ENCODE measurements at regions not wholly inside any gene's neighbourhood (a gene's known extent, or its start where the extent isn't known, plus 50 kb on each side); places are given as distances from the start of the nearest gene placed in this dataset.

- no peaks in the 10 kb centered on the region for H3K36me3 Mint-ChIP-seq (ENCODE audit: low read depth)
- TF ChIP-seq CTCF (IDR thresholded peaks at IDR 0.05), result no peak
- H3K27ac Mint-ChIP-seq, result no peak overlapping the region
- H3K4me1 Mint-ChIP-seq (ENCODE audit: low read depth), result no peaks in the 10 kb centered on the region
- no peak overlapping the region for H3K4me3 Mint-ChIP-seq
- no peaks in the 10 kb centered on the region; the same call in 1 of the 2 replicates for H3K9me3 Mint-ChIP-seq
- no peak for DNase-seq
- H3K27me3 Mint-ChIP-seq (ENCODE audit: insufficient read depth), result peaks cover 4% of the 10 kb centered on the region; the same call in 1 of the 2 replicates
These were observed 167.8 kb upstream of the FAM241A start for GRCh38 chr4:111977419-111977965.

DNA sequence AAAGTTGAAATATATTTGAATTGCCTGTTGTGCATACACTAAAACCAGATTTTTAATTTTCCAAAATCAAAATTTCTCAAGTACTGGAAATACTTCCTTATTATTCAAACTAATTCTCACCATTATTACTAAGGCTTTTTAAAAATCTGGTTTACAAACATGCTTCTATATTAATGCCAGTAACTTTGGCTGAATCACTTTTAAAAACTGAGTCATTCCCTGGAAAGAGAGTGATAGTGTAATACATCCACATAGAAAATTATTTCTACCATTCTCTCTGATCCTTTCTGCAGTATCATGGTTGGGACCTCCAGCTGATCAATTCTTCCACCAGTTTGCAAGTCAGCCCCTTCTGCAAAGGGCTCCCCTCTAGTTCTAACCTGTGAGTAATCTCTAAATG is 165.3 kb upstream of the FAM241A start:
- H3K27ac Mint-ChIP-seq, result no peak overlapping the region
- H3K36me3 Mint-ChIP-seq (ENCODE audit: low read depth), result no peaks in the 10 kb centered on the region
- DNase-seq, result peak; percentile 4
- H3K4me1 Mint-ChIP-seq (ENCODE audit: low read depth), result no peaks in the 10 kb centered on the region
- no peak for TF ChIP-seq CTCF (IDR thresholded peaks at IDR 0.05)
- H3K9me3 Mint-ChIP-seq, result no peaks in the 10 kb centered on the region; the same call in 1 of the 2 replicates
- H3K27me3 Mint-ChIP-seq (ENCODE audit: insufficient read depth), result peaks cover 4% of the 10 kb centered on the region; the same call in 1 of the 2 replicates
- no peak overlapping the region for H3K4me3 Mint-ChIP-seq

DNA sequence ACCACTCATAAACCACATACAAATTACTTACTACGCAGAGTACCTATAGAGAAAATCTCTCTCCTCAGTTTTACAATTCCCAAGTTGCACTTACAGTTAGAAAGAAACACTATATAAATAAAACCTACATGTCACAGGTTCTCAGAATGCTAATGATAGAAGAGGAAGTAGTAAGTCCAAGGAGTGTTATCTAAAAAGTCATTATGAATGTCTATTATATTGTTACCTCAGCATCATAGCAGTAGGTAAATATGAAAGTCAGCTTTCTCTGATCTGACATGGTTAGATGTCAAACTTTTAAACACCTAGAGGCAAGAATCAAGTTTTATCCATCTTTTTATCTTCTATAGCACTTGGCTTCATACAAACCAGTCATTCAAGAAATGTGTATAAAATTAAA is 163.2 kb upstream of the FAM241A start:
- Mint-ChIP-seq H3K4me3 (no peak overlapping the region), H3K27me3 (ENCODE audit: insufficient read depth) (peaks cover 6% of the 10 kb centered on the region), H3K27ac (no peak overlapping the region), H3K4me1 (ENCODE audit: low read depth) (no peaks in the 10 kb centered on the region), H3K36me3 (ENCODE audit: low read depth) (no peaks in the 10 kb centered on the region), H3K9me3 (no peaks in the 10 kb centered on the region; the same call in 1 of the 2 replicates)
- DNase-seq, result no peak
- TF ChIP-seq CTCF (IDR thresholded peaks at IDR 0.05), result no peak

- Mint-ChIP-seq H3K4me1 (ENCODE audit: low read depth) (no peaks in the 10 kb centered on the region), H3K36me3 (ENCODE audit: low read depth) (no peaks in the 10 kb centered on the region), H3K27ac (no peak overlapping the region), H3K27me3 (ENCODE audit: insufficient read depth) (peaks cover 2% of the 10 kb centered on the region), H3K9me3 (no peaks in the 10 kb centered on the region), H3K4me3 (no peak overlapping the region)
- no peak for TF ChIP-seq CTCF (IDR thresholded peaks at IDR 0.05)
- no peak for DNase-seq
These were observed 161.0 kb upstream of the FAM241A start for GRCh38 chr4:111984169-111984819.

GRCh38 chr4:111985426-111985825 is 159.8 kb upstream of the FAM241A start:
- no peak for DNase-seq
- H3K36me3 Mint-ChIP-seq (ENCODE audit: low read depth), result no peaks in the 10 kb centered on the region
- H3K27me3 Mint-ChIP-seq (ENCODE audit: insufficient read depth), result peaks cover 2% of the 10 kb centered on the region
- TF ChIP-seq CTCF (IDR thresholded peaks at IDR 0.05), result no peak
- H3K9me3 Mint-ChIP-seq, result no peaks in the 10 kb centered on the region
- H3K4me3 Mint-ChIP-seq, result no peak overlapping the region
- H3K27ac Mint-ChIP-seq, result no peak overlapping the region
- no peaks in the 10 kb centered on the region for H3K4me1 Mint-ChIP-seq (ENCODE audit: low read depth)
